Osteocyte (in vitro differentiated cells): ENCODE measurements at regions not wholly inside any gene's neighbourhood (a gene's known extent, or its start where the extent isn't known, plus 50 kb on each side); places are given as distances from the start of the nearest gene placed in this dataset.

Source experiments
- DNase-seq: peaks from one replicate; pipeline ENCODE4 v3.0.0; 2021; ENCODE audit warnings: mixed read lengths; ENCODE audit not compliant: unreplicated experiment; ENCODE audit errors: extremely low spot score
- H3K27ac Mint-ChIP-seq: one replicate; pipeline ENCODE4 v1.8.0; 2021; ENCODE audit warnings: mild to moderate bottlenecking, mixed read lengths; ENCODE audit not compliant: unreplicated experiment
- H3K27me3 Mint-ChIP-seq: one replicate; pipeline ENCODE4 v1.8.0; 2021; ENCODE audit warnings: mixed read lengths; ENCODE audit not compliant: unreplicated experiment
- H3K36me3 Mint-ChIP-seq: one replicate; pipeline ENCODE4 v1.8.0; 2021; ENCODE audit warnings: mixed read lengths; ENCODE audit not compliant: unreplicated experiment
- H3K4me1 Mint-ChIP-seq: one replicate; pipeline ENCODE4 v1.8.0; 2021; ENCODE audit warnings: mixed read lengths; ENCODE audit not compliant: unreplicated experiment
- H3K4me3 Mint-ChIP-seq: one replicate; pipeline ENCODE4 v1.8.0; 2021; ENCODE audit warnings: mild to moderate bottlenecking, moderate library complexity, mixed read lengths; ENCODE audit not compliant: unreplicated experiment
- H3K9me3 Mint-ChIP-seq: one replicate; pipeline ENCODE4 v1.8.0; 2021; ENCODE audit warnings: mixed read lengths; ENCODE audit not compliant: unreplicated experiment
- CTCF ChIP-seq: fragments of 200-600 bp; sonication (generic); IDR thresholded peaks from 2 replicates; pipeline ENCODE4 v1.5.0; 2021; ENCODE audit warnings: antibody characterized with exemption, mild to moderate bottlenecking, moderate library complexity

- Mint-ChIP-seq H3K4me3 (no peak overlapping the region), H3K4me1 (no peaks in the 10 kb centered on the region), H3K27me3 (no peaks in the 10 kb centered on the region), H3K9me3 (no peaks in the 10 kb centered on the region), H3K27ac (no peak overlapping the region), H3K36me3 (no peaks in the 10 kb centered on the region)
- no peak for DNase-seq
- TF ChIP-seq CTCF: no peak
These were observed 167.4 kb upstream of the TACR3 start for GRCh38 chr4:103887191-103887590.

- TF ChIP-seq CTCF: no peak
- Mint-ChIP-seq H3K4me1 (no peaks in the 10 kb centered on the region), H3K27ac (no peak overlapping the region), H3K27me3 (no peaks in the 10 kb centered on the region), H3K36me3 (no peaks in the 10 kb centered on the region), H3K9me3 (no peaks in the 10 kb centered on the region), H3K4me3 (no peak overlapping the region)
- no peak for DNase-seq
These were observed 165.4 kb upstream of the TACR3 start for GRCh38 chr4:103885152-103885551.

GRCh38 chr4:103867311-103867710 is 147.5 kb upstream of the TACR3 start:
- TF ChIP-seq CTCF: no peak
- H3K4me3 Mint-ChIP-seq: no peak overlapping the region
- no peaks in the 10 kb centered on the region for H3K36me3 Mint-ChIP-seq
- H3K27ac Mint-ChIP-seq: no peak overlapping the region
- DNase-seq: no peak
- H3K27me3 Mint-ChIP-seq: no peaks in the 10 kb centered on the region
- H3K4me1 Mint-ChIP-seq: no peaks in the 10 kb centered on the region
- no peaks in the 10 kb centered on the region for H3K9me3 Mint-ChIP-seq

GRCh38 chr4:103853627-103854026 is 133.8 kb upstream of the TACR3 start:
- no peaks in the 10 kb centered on the region for H3K4me1 Mint-ChIP-seq
- H3K9me3 Mint-ChIP-seq: peaks cover 15% of the 10 kb centered on the region
- no peaks in the 10 kb centered on the region for H3K27me3 Mint-ChIP-seq
- no peak for TF ChIP-seq CTCF
- no peak for DNase-seq
- no peak overlapping the region for H3K4me3 Mint-ChIP-seq
- no peaks in the 10 kb centered on the region for H3K36me3 Mint-ChIP-seq
- no peak overlapping the region for H3K27ac Mint-ChIP-seq

GRCh38 chr4:103853146-103853545 is 133.4 kb upstream of the TACR3 start:
- H3K27me3 Mint-ChIP-seq: no peaks in the 10 kb centered on the region
- TF ChIP-seq CTCF: no peak

More at GRCh38 chr4:103853146-103853545, 133.4 kb upstream of the TACR3 start:
- Mint-ChIP-seq H3K36me3 (no peaks in the 10 kb centered on the region), H3K4me3 (no peak overlapping the region), H3K9me3 (peaks cover 18% of the 10 kb centered on the region), H3K27ac (no peak overlapping the region), H3K4me1 (no peaks in the 10 kb centered on the region)
- no peak for DNase-seq
